COLO668 (cell line): ENCODE measurements at regions not wholly inside any gene's neighbourhood (a gene's known extent, or its start where the extent isn't known, plus 50 kb on each side); places are given as distances from the start of the nearest gene placed in this dataset.
A peak's percentile ranks its signal among the peaks of the same experiment; 100 is the strongest.

Experiments used
- DNase-seq: peaks from one replicate; lab custom pipeline; 2025; ENCODE audit not compliant: unreplicated experiment; lab: John Stamatoyannopoulos, UW

- no peak for DNase-seq
Observed at GRCh38 chr2:56099963-56100362, 83.8 kb upstream of the CCDC85A start.

GRCh38 chr2:56100791-56101312, 82.9 kb upstream of the CCDC85A start:
- DNase-seq, result no peak

GRCh38 chr2:56102098-56102497, 81.7 kb upstream of the CCDC85A start:
- no peak for DNase-seq

- DNase-seq, result no peak
Observed at GRCh38 chr2:56102866-56103265, 80.9 kb upstream of the CCDC85A start.

- DNase-seq, result no peak
Observed at GRCh38 chr2:56104962-56105361, 78.8 kb upstream of the CCDC85A start.

GRCh38 chr2:56107502-56108220, 76.1 kb upstream of the CCDC85A start:
- no peak for DNase-seq

- no peak for DNase-seq
Observed at GRCh38 chr2:56108806-56109205, 75.0 kb upstream of the CCDC85A start.

- no peak for DNase-seq
Observed at GRCh38 chr2:56109994-56110393, 73.8 kb upstream of the CCDC85A start.

GRCh38 chr2:56113382-56113975, 70.3 kb upstream of the CCDC85A start:
- DNase-seq, result no peak

GRCh38 chr2:56117764-56118163, 66.0 kb upstream of the CCDC85A start:
- no peak for DNase-seq

GRCh38 chr2:56118474-56118873, 65.3 kb upstream of the CCDC85A start:
- DNase-seq, result no peak

GRCh38 chr2:56121995-56122394, 61.8 kb upstream of the CCDC85A start:
- no peak for DNase-seq

- no peak for DNase-seq
Observed at GRCh38 chr2:56123538-56123937, 60.3 kb upstream of the CCDC85A start.

- DNase-seq, result no peak
Observed at GRCh38 chr2:56127010-56127409, 56.8 kb upstream of the CCDC85A start.

- peak; percentile 68 for DNase-seq
Observed at GRCh38 chr2:56127463-56128152, 56.2 kb upstream of the CCDC85A start.

GRCh38 chr2:56128235-56128634, 55.6 kb upstream of the CCDC85A start:
- no peak for DNase-seq

- DNase-seq, result peak; percentile 17
Observed at GRCh38 chr2:56130463-56131070, 53.2 kb upstream of the CCDC85A start.

GRCh38 chr2:56132138-56132537, 51.7 kb upstream of the CCDC85A start:
- no peak for DNase-seq

GRCh38 chr2:56133441-56133840, 50.3 kb upstream of the CCDC85A start:
- DNase-seq, result no peak

GRCh38 chr2:56133931-56134629, 49.7 kb upstream of the CCDC85A start:
- no peak for DNase-seq
